CD4-positive, CD25-positive, alpha-beta regulatory T cell (primary cell): ENCODE measurements at regions not wholly inside any gene's neighbourhood (a gene's known extent, or its start where the extent isn't known, plus 50 kb on each side); places are given as distances from the start of the nearest gene placed in this dataset.
A peak's percentile ranks its signal among the peaks of the same experiment; 100 is the strongest.

ENCODE experiments used
- ATAC-seq, 2 donors: fragments of 150-1000 bp; cut with Tn5 transposase; one replicate each; pipeline ENCODE4 v1.10.0; 2021; ENCODE audit warnings: low read depth in 2 of 2, moderate number of reproducible peaks in 2 of 2, moderate library complexity in 1 of 2
- DNase-seq, 3 donors: peaks; one replicate each; pipeline versions ENCODE4 v3.0.0 to v3.0.0-alpha.2; 2012 to 2022; ENCODE audit warnings: mixed read lengths in 1 of 3
- H3K27ac ChIP-seq: one replicate; pipeline ENCODE4 v1.7.0; 2013; ENCODE audit warnings: mild to moderate bottlenecking, low read length; ENCODE audit not compliant: insufficient read depth, poor library complexity, severe bottlenecking
- H3K27me3 ChIP-seq: one replicate; pipeline ENCODE4 v1.7.0; 2013; ENCODE audit warnings: low read length; ENCODE audit not compliant: control insufficient read depth, insufficient read depth
- H3K36me3 ChIP-seq: one replicate; pipeline ENCODE4 v1.7.0; 2013; ENCODE audit warnings: mild to moderate bottlenecking, low read length, moderate library complexity; ENCODE audit not compliant: control insufficient read depth, insufficient read depth
- H3K4me1 ChIP-seq: 2 replicates; pipeline ENCODE4 v1.7.0; 2013; ENCODE audit warnings: mild to moderate bottlenecking, low read length; ENCODE audit not compliant: insufficient read depth, control insufficient read depth, poor library complexity, severe bottlenecking
- H3K4me3 ChIP-seq: one replicate; pipeline ENCODE4 v1.7.0; 2013; ENCODE audit warnings: low read depth, mild to moderate bottlenecking, low read length, moderate library complexity
- H3K9me3 ChIP-seq, 2 experiments: 1 replicate in 1 of 2; 2 replicates in 1 of 2; pipeline ENCODE4 v1.7.0; 2013; ENCODE audit warnings: low read length in 2 of 2, mild to moderate bottlenecking in 1 of 2, moderate library complexity in 1 of 2; ENCODE audit not compliant: control insufficient read depth in 2 of 2
- H3K27ac Mint-ChIP-seq, 3 donors: one replicate each; pipeline ENCODE4 v1.8.0; 2020 to 2022; ENCODE audit warnings: mild to moderate bottlenecking in 3 of 3, mixed read lengths in 3 of 3, moderate library complexity in 2 of 3
- H3K27me3 Mint-ChIP-seq: one replicate; pipeline ENCODE4 v1.8.0; 2022; ENCODE audit warnings: mild to moderate bottlenecking, mixed read lengths
- H3K36me3 Mint-ChIP-seq: one replicate; pipeline ENCODE4 v1.8.0; 2020; ENCODE audit warnings: mixed read lengths
- H3K4me1 Mint-ChIP-seq, 4 donors: one replicate each; pipeline ENCODE4 v1.8.0; 2020 to 2022; ENCODE audit warnings: mixed read lengths in 4 of 4, mild to moderate bottlenecking in 1 of 4
- H3K4me3 Mint-ChIP-seq, 4 donors: one replicate each; pipeline ENCODE4 v1.8.0; 2020 to 2022; ENCODE audit warnings: mild to moderate bottlenecking in 4 of 4, mixed read lengths in 4 of 4, moderate library complexity in 3 of 4
- H3K9me3 Mint-ChIP-seq, 7 donors: one replicate each; pipeline ENCODE4 v1.8.0; 2020 to 2022; ENCODE audit warnings: mixed read lengths in 7 of 7, mild to moderate bottlenecking in 3 of 7, moderate library complexity in 2 of 7

GRCh38 chr7:25952261-25953057, 199.5 kb upstream of the NFE2L3 start:
- no peak overlapping the region for H3K27ac ChIP-seq
- Mint-ChIP-seq H3K4me3 (peak overlapping the region; percentile 74 to 77 (median 76)), H3K36me3 (no peaks in the 10 kb centered on the region), H3K27me3 (no peaks in the 10 kb centered on the region), H3K27ac (peak overlapping the region in 1 of 3 donors; percentile 20), H3K9me3 (peaks cover 0 to 3% (median 0%) of the 10 kb centered on the region in 7 donors), H3K4me1 (peaks cover 12 to 23% (median 16%) of the 10 kb centered on the region in 4 donors)
- DNase-seq (no peak), ATAC-seq (no peak)
- no peak overlapping the region for H3K4me3 ChIP-seq
- H3K27me3 ChIP-seq, result no peaks in the 10 kb centered on the region
- H3K36me3 ChIP-seq, result no peaks in the 10 kb centered on the region
- peaks cover 21% of the 10 kb centered on the region for H3K4me1 ChIP-seq
- no peaks in the 10 kb centered on the region for H3K9me3 ChIP-seq

GRCh38 chr7:25953859-25954258, 198.1 kb upstream of the NFE2L3 start:
- no peaks in the 10 kb centered on the region for H3K36me3 ChIP-seq
- no peak overlapping the region for H3K27ac ChIP-seq
- DNase-seq (peak in 1 of 3 donors; percentile 7), ATAC-seq (no peak)
- H3K4me1 ChIP-seq, result peaks cover 21% of the 10 kb centered on the region
- no peak overlapping the region for H3K4me3 ChIP-seq
- H3K9me3 Mint-ChIP-seq, result peaks cover 0 to 3% (median 0%) of the 10 kb centered on the region in 7 donors
- H3K27me3 Mint-ChIP-seq, result no peaks in the 10 kb centered on the region
- no peaks in the 10 kb centered on the region for H3K36me3 Mint-ChIP-seq
- no peaks in the 10 kb centered on the region for H3K27me3 ChIP-seq
- H3K4me1 Mint-ChIP-seq, result peaks cover 10 to 19% (median 16%) of the 10 kb centered on the region in 4 donors
- H3K4me3 Mint-ChIP-seq, result no peak overlapping the region
- no peaks in the 10 kb centered on the region for H3K9me3 ChIP-seq
- H3K27ac Mint-ChIP-seq, result no peak overlapping the region

GRCh38 chr7:25954395-25954794, 197.6 kb upstream of the NFE2L3 start:
- Mint-ChIP-seq H3K36me3 (no peaks in the 10 kb centered on the region), H3K4me1 (peaks cover 5 to 15% (median 12%) of the 10 kb centered on the region in 4 donors), H3K9me3 (peaks cover 0 to 3% (median 0%) of the 10 kb centered on the region in 7 donors), H3K27ac (no peak overlapping the region), H3K4me3 (no peak overlapping the region), H3K27me3 (no peaks in the 10 kb centered on the region)
- H3K9me3 ChIP-seq, result no peaks in the 10 kb centered on the region
- H3K27ac ChIP-seq, result no peak overlapping the region
- no peak overlapping the region for H3K4me3 ChIP-seq
- DNase-seq (no peak), ATAC-seq (no peak)
- no peaks in the 10 kb centered on the region for H3K27me3 ChIP-seq
- H3K4me1 ChIP-seq, result peaks cover 20% of the 10 kb centered on the region
- no peaks in the 10 kb centered on the region for H3K36me3 ChIP-seq

- H3K27me3 ChIP-seq, result no peaks in the 10 kb centered on the region
- no peaks in the 10 kb centered on the region for H3K4me1 ChIP-seq
- no peak overlapping the region for H3K27ac ChIP-seq
- H3K4me1 Mint-ChIP-seq, result peaks cover 0 to 4% (median 1%) of the 10 kb centered on the region in 4 donors
- no peaks in the 10 kb centered on the region for H3K9me3 ChIP-seq
- peaks cover 4% of the 10 kb centered on the region for H3K27me3 Mint-ChIP-seq
- no peaks in the 10 kb centered on the region for H3K36me3 ChIP-seq
- no peak overlapping the region for H3K4me3 ChIP-seq
- no peak overlapping the region for H3K4me3 Mint-ChIP-seq
- no peak overlapping the region for H3K27ac Mint-ChIP-seq
- H3K9me3 Mint-ChIP-seq, result peaks cover 0 to 3% (median 0%) of the 10 kb centered on the region in 7 donors
- no peak for ATAC-seq
- no peaks in the 10 kb centered on the region for H3K36me3 Mint-ChIP-seq
- no peak for DNase-seq
Observed at GRCh38 chr7:25959168-25959734, 192.7 kb upstream of the NFE2L3 start.

- no peak overlapping the region for H3K27ac Mint-ChIP-seq
- H3K9me3 Mint-ChIP-seq, result no peaks in the 10 kb centered on the region
- H3K4me1 ChIP-seq, result peaks cover 19% of the 10 kb centered on the region
- H3K27me3 Mint-ChIP-seq, result peaks cover 4% of the 10 kb centered on the region
- peaks cover 13 to 32% (median 26%) of the 10 kb centered on the region in 4 donors for H3K4me1 Mint-ChIP-seq
- DNase-seq (no peak), ATAC-seq (no peak)
- no peak overlapping the region for H3K27ac ChIP-seq
- no peaks in the 10 kb centered on the region for H3K36me3 Mint-ChIP-seq
- no peak overlapping the region for H3K4me3 Mint-ChIP-seq
- H3K27me3 ChIP-seq, result no peaks in the 10 kb centered on the region
- no peaks in the 10 kb centered on the region for H3K36me3 ChIP-seq
- H3K4me3 ChIP-seq, result no peak overlapping the region
- H3K9me3 ChIP-seq, result no peaks in the 10 kb centered on the region
Observed at GRCh38 chr7:25963733-25964132, 188.3 kb upstream of the NFE2L3 start.

GRCh38 chr7:25964483-25964991, 187.5 kb upstream of the NFE2L3 start:
- H3K4me1 Mint-ChIP-seq, result peaks cover 13 to 34% (median 27%) of the 10 kb centered on the region in 4 donors
- no peaks in the 10 kb centered on the region for H3K36me3 ChIP-seq
- H3K9me3 Mint-ChIP-seq, result no peaks in the 10 kb centered on the region
- H3K27ac ChIP-seq, result no peak overlapping the region
- H3K27me3 ChIP-seq, result no peaks in the 10 kb centered on the region
- no peaks in the 10 kb centered on the region for H3K36me3 Mint-ChIP-seq
- H3K9me3 ChIP-seq, result no peaks in the 10 kb centered on the region
- no peak overlapping the region for H3K4me3 ChIP-seq
- peaks cover 4% of the 10 kb centered on the region for H3K27me3 Mint-ChIP-seq
- H3K4me3 Mint-ChIP-seq, result no peak overlapping the region
- H3K4me1 ChIP-seq, result peaks cover 22% of the 10 kb centered on the region
- DNase-seq (peak in 1 of 3 donors; percentile 21), ATAC-seq (no peak)
- no peak overlapping the region for H3K27ac Mint-ChIP-seq

GRCh38 chr7:25965405-25966123, 186.4 kb upstream of the NFE2L3 start:
- H3K9me3 ChIP-seq, result no peaks in the 10 kb centered on the region
- Mint-ChIP-seq H3K4me3 (no peak overlapping the region), H3K27me3 (peaks cover 4% of the 10 kb centered on the region), H3K36me3 (no peaks in the 10 kb centered on the region), H3K4me1 (peaks cover 13 to 34% (median 27%) of the 10 kb centered on the region in 4 donors), H3K27ac (no peak overlapping the region), H3K9me3 (no peaks in the 10 kb centered on the region)
- no peak overlapping the region for H3K4me3 ChIP-seq
- no peak overlapping the region for H3K27ac ChIP-seq
- H3K36me3 ChIP-seq, result no peaks in the 10 kb centered on the region
- DNase-seq (no peak), ATAC-seq (no peak)
- no peaks in the 10 kb centered on the region for H3K27me3 ChIP-seq
- H3K4me1 ChIP-seq, result peaks cover 22% of the 10 kb centered on the region
